BJ (cell line): ENCODE measurements at regions not wholly inside any gene's neighbourhood (a gene's known extent, or its start where the extent isn't known, plus 50 kb on each side); places are given as distances from the start of the nearest gene placed in this dataset.

Source experiments
- CTCF ChIA-PET: fragments of 350-600 bp; formaldehyde crosslinking; extraction: SDS; loops from one replicate; lab custom pipeline; 2021; ENCODE audit warnings: antibody characterized with exemption, inconsistent platforms; lab: Yijun Ruan, JAX
- POLR2A ChIA-PET: fragments of 300-600 bp; sonication (Branson Sonifier 250); formaldehyde crosslinking; extraction: SDS; loops from one replicate; lab custom pipeline; 2021; ENCODE audit warnings: antibody characterized with exemption; lab: Charles Lee
- DNase-seq: peaks from one replicate; pipeline ENCODE4 v3.0.0-alpha.2; 2011; ENCODE audit warnings: low read depth
- H3K27me3 ChIP-seq: 2 replicates; pipeline ENCODE4 v1.6.0; 2011; ENCODE audit warnings: low read length; ENCODE audit not compliant: control insufficient read depth, insufficient read depth
- H3K36me3 ChIP-seq: 2 replicates; pipeline ENCODE4 v1.5.1; 2011; ENCODE audit warnings: low read length; ENCODE audit not compliant: control insufficient read depth, insufficient read depth
- H3K4me3 ChIP-seq: 2 replicates; pipeline ENCODE4 v1.5.1; 2011; ENCODE audit warnings: low read depth, mild to moderate bottlenecking, control low read depth, low read length
- TF ChIP-seq, protein P1 (sequence below): IDR thresholded peaks from 2 replicates; pipeline ENCODE4 v1.5.1; 2011; ENCODE audit warnings: low read depth, mild to moderate bottlenecking, control low read depth, inconsistent platforms, low read length, moderate library complexity; ENCODE audit not compliant: insufficient read depth

DNA sequence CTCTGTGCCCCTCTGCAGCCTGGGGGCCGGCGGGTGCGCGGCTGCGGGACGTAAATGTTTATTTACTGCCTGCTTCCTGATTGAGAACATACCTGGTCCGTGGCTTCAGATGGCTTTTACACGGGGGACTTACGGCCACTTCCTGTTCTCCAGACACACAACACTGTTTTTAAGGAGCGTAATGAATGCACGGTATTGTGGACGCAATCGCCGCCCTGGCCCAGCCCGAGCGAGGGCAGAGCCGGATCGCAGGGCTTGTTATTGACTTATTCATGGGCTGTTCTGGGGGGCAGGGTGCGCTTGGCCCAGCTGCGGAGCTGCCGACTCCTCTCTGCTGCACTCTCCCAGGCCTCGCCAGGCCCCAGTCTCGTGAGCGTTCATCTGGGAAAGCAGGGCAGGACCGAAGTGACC lies 52.8 kb upstream of the ACTRT2 start:
- no peak for DNase-seq
- no peaks in the 10 kb centered on the region for H3K36me3 ChIP-seq
- TF ChIP-seq, protein P1, sequence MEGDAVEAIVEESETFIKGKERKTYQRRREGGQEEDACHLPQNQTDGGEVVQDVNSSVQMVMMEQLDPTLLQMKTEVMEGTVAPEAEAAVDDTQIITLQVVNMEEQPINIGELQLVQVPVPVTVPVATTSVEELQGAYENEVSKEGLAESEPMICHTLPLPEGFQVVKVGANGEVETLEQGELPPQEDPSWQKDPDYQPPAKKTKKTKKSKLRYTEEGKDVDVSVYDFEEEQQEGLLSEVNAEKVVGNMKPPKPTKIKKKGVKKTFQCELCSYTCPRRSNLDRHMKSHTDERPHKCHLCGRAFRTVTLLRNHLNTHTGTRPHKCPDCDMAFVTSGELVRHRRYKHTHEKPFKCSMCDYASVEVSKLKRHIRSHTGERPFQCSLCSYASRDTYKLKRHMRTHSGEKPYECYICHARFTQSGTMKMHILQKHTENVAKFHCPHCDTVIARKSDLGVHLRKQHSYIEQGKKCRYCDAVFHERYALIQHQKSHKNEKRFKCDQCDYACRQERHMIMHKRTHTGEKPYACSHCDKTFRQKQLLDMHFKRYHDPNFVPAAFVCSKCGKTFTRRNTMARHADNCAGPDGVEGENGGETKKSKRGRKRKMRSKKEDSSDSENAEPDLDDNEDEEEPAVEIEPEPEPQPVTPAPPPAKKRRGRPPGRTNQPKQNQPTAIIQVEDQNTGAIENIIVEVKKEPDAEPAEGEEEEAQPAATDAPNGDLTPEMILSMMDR: no peak
- H3K4me3 ChIP-seq: no peak overlapping the region
- ChIA-PET POLR2A (no interaction called here), CTCF (no interaction called here)
- no peaks in the 10 kb centered on the region for H3K27me3 ChIP-seq

DNA sequence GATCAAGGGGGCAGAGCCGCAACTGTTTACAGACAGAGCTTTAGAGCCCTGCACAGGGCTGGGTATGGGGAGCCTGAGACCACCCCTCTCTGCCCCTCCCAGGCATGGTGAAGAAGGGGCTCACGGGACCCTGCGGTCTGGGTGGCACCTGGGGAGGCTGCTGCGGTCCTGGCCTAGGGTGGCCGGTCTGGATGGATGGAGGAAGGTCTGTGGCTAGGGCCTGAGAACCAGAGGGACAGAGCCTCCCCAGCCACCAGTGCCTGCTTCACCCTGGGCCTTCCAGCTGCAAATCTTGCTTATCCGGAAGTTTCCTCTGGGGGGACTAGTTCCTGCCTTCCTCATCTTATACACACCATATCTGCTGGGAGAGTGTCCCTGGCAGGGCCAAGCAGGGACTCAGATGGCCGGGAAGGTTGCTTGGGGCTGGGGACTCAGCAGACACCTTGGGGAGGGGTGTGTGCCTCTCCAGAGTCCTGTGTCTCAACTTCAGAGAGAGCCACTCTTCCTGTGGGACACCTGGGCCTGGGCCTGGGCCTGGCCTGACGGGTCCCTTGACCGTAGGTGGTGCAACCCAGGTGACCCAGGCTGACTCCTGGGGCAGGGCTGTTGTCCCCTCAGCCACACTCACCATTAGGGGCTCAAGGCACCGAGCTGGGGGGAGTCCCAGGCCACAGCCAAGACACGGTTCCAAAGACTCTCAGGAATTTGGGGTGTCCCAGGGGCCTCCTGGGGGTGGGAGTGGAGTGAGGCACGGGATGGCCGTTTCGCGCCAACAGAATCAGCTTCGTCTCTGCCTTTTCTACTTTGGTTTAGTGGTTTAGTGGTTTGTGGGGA lies 52.0 kb upstream of the ACTRT2 start:
- H3K4me3 ChIP-seq: no peak overlapping the region
- TF ChIP-seq, protein P1: no peak
- no peaks in the 10 kb centered on the region for H3K27me3 ChIP-seq
- no peaks in the 10 kb centered on the region for H3K36me3 ChIP-seq
- DNase-seq: no peak
- POLR2A ChIA-PET: no interaction called here
- CTCF ChIA-PET: no interaction called here

DNA sequence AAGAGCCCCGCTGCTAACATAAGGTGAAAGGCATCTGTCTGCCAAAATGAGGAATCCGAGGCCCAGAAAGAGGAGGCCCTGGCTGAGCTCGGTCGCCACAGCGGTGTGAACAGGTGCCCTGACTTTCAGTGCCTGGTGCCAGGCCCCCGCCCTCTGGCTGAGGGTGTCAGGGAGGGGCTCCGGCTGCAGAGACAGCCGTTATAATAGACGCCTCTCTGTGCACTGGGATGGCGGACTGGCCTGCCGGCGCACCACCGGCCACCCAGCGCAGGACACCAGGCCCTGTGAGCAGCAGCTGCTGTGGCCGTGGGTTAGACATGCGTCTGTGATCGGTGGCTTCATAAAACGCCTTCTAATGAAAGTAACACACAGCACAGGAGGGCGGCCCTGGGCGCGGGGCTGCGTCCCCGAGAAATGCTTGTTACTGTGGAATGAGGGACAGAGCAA lies 51.4 kb upstream of the ACTRT2 start:
- no peak overlapping the region for H3K4me3 ChIP-seq
- CTCF ChIA-PET: no interaction called here
- POLR2A ChIA-PET: no interaction called here

DNA sequence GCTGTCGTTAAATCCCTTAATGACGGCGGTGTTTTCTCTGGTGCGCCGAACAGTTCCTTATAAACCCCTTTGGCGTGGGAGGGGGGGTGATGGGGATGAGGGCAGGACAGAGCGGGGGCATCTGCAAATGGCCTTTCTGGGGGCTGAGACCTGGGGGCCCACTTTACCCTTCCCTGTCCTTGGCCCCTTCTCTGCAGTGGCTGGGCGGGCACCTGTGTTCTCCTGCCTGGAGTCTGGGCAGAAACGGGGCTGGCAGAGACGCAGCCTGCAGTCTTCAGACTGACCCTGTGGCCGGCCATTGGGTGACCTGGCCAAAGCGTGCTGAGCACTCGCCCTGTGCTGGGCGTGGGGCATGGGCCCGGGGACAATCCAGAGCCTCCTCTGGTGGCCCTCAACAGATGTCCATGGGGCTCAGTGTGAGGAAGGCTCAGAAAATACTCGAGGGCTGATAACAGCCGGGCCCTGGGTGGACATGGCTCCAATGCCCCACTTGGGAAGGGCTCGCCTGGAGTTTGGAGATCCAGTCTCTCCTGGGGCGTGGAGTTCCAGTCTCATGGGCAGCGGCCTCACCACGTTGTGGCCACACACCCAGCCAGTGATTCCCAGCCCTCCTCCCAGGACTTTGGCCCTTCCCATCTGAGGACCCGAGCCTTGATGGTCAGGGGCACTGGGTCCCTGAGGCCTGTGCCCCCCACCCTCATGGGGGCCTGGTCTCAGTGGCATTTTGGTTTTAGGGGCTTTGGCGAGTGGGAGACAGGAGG lies 50.8 kb upstream of the ACTRT2 start:
- no peak for DNase-seq
- POLR2A ChIA-PET: no interaction called here
- H3K36me3 ChIP-seq: no peaks in the 10 kb centered on the region

More for the DNA sequence above, 51.4 kb upstream of the ACTRT2 start:
- Histone ChIP-seq H3K36me3 (no peaks in the 10 kb centered on the region), H3K27me3 (no peaks in the 10 kb centered on the region)
- TF ChIP-seq, protein P1: no peak
- DNase-seq: no peak

DNA sequence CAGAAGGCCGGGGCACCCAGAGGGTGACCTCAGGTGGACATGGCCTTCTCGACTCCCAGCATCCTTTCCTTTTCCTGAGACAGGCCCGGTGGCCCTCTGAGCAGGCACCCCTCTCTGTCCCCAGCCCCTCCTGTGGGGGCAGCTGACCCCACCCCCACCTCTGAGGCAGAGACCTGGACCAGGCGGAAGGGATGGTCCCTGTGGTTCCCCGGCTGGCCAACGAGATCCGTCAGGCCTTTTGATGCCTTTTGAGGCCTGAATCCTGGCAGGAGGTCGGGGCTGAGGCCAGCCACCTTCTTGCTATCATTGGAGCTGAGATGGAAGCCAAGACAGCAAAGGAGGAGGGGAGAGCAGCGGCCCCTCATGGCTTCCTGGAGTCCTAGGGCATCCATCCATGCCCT lies 50.2 kb upstream of the ACTRT2 start:
- ChIA-PET POLR2A (no interaction called here), CTCF (no interaction called here)
- TF ChIP-seq, protein P1: no peak
- no peak for DNase-seq
- no peak overlapping the region for H3K4me3 ChIP-seq
- no peaks in the 10 kb centered on the region for H3K27me3 ChIP-seq
- H3K36me3 ChIP-seq: no peaks in the 10 kb centered on the region

More for the DNA sequence above, 50.8 kb upstream of the ACTRT2 start:
- Histone ChIP-seq H3K27me3 (no peaks in the 10 kb centered on the region), H3K4me3 (no peak overlapping the region)
- CTCF ChIA-PET: no interaction called here
- TF ChIP-seq, protein P1: no peak
